ENCODE measurements at regions not wholly inside any gene's neighbourhood (a gene's known extent, or its start where the extent isn't known, plus 50 kb on each side); places are given as distances from the start of the nearest gene placed in this dataset.

DNA sequence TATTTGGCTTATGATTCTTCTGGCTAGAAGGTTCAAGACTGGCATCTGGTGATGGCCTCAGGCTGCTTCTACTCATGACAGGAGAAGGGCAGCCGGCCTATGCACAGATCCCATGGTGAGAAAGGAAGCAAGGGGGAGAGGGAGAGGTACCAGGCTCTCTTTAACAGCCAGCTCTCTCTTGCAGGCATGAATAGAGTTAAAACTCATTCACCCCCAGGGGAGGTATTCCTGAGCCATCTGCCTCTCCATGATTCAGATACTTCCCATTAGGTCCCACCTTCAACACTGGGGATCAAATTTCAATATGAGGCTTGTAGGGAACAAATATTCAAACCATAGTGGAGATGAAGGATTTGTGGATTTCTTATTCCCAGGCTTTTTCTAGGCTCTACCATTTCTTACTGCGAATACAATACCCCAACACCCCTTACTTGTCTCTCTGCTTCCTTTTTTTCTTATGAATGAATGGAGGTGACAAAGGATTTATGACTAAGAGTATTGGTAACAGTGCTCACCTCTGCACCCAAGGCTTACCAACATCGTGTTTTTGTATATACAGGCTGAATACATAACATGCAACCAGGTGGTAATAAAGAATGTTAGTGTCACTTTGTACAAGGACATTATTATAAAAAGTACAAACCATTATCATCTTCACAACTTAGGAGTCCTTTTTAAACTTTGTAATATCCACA is 454.6 kb upstream of the TRIB2 start:
- TF ChIP-seq, protein P1, sequence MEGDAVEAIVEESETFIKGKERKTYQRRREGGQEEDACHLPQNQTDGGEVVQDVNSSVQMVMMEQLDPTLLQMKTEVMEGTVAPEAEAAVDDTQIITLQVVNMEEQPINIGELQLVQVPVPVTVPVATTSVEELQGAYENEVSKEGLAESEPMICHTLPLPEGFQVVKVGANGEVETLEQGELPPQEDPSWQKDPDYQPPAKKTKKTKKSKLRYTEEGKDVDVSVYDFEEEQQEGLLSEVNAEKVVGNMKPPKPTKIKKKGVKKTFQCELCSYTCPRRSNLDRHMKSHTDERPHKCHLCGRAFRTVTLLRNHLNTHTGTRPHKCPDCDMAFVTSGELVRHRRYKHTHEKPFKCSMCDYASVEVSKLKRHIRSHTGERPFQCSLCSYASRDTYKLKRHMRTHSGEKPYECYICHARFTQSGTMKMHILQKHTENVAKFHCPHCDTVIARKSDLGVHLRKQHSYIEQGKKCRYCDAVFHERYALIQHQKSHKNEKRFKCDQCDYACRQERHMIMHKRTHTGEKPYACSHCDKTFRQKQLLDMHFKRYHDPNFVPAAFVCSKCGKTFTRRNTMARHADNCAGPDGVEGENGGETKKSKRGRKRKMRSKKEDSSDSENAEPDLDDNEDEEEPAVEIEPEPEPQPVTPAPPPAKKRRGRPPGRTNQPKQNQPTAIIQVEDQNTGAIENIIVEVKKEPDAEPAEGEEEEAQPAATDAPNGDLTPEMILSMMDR (IDR thresholded peaks at IDR 0.05) = no peak
- TF ChIP-seq POLR2A (IDR thresholded peaks at IDR 0.05) (no peak), EP300 (IDR thresholded peaks at IDR 0.05) (no peak), POLR2AphosphoS5 (IDR thresholded peaks at IDR 0.05) (no peak)
- Histone ChIP-seq H3K36me3 (no peaks in the 10 kb centered on the region), H3K4me3 (no peak overlapping the region), H3K27me3 (no peaks in the 10 kb centered on the region), H3K4me1 (peaks cover 27% of the 10 kb centered on the region), H3K9me3 (no peaks in the 10 kb centered on the region), H3K27ac (no peak overlapping the region)
- no peak for DNase-seq (ENCODE audit: low spot score in 2 of 2)
- WGBS = 78% methylated on average over 3 of the region's 3 CpGs

DNA sequence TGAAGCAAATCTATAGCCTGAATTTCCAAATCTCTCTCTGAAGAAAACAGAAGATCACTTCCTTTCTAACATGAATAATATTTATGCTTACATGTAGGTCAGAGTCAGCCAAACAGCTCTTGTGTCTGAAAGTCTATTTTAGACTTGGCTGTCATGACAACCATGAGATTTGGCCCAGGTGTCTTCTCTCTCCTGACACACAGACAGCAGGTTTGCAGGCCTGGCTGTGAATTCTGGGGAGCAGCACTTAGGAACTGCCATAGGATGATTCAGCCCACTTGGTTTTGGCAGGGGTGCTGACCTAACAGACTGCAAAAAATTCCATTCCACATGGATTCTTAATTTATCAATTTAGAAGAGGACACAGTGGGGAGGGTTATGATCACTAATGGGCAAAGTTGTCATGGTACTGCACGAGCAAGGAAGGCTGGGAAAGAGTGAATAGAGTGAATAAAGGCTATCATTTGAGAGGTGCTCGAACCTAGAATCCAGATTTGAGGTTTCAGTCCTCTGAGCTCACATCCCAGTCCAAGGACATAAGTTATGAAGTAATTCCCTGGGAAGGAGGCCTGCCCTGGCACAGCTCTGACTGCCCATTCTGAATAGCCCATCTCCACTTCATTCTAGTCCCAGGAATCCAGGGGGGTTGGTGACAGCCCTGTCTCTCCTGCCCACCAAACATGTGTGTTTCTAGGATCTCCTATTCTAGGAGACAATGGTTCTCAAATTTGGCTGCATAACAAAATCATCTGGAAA is 453.9 kb upstream of the TRIB2 start:
- TF ChIP-seq POLR2A (IDR thresholded peaks at IDR 0.05) (no peak), EP300 (IDR thresholded peaks at IDR 0.05) (no peak), POLR2AphosphoS5 (IDR thresholded peaks at IDR 0.05) (no peak)
- TF ChIP-seq, protein P1 (IDR thresholded peaks at IDR 0.05) = no peak
- no peaks in the 10 kb centered on the region for H3K27me3 ChIP-seq
- no peak for DNase-seq (ENCODE audit: low spot score in 2 of 2)
- H3K9me3 ChIP-seq = no peaks in the 10 kb centered on the region
- WGBS = 35% methylated on average over 2 of the region's 2 CpGs
- no peak overlapping the region for H3K27ac ChIP-seq
- no peak overlapping the region for H3K4me3 ChIP-seq
- H3K36me3 ChIP-seq = no peaks in the 10 kb centered on the region
- peaks cover 21% of the 10 kb centered on the region for H3K4me1 ChIP-seq

DNA sequence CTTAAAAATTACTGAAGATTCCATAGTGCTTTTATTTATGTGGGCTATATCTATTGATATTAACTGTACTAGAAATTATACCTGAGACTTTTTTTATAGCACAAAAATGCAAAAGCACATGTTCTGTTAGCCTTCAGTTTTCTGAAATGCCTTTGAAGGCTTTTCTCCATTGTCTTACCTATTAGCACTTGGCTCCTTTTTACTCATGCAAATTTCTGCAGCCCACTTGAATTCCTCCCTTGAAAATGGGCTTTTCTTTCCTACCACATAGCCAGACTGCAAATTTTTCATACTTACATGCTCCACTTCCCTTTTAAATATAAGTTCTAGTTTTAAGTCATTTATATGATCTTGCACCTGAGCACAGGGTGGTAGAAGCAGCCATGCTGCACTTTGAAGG is 453.0 kb upstream of the TRIB2 start:
- TF ChIP-seq EP300 (IDR thresholded peaks at IDR 0.05) (no peak), POLR2AphosphoS5 (IDR thresholded peaks at IDR 0.05) (no peak), POLR2A (IDR thresholded peaks at IDR 0.05) (no peak)
- TF ChIP-seq, protein P1 (IDR thresholded peaks at IDR 0.05) = no peak
- H3K27ac ChIP-seq = no peak overlapping the region
- no peaks in the 10 kb centered on the region for H3K9me3 ChIP-seq
- no peaks in the 10 kb centered on the region for H3K27me3 ChIP-seq
- H3K4me1 ChIP-seq = peaks cover 21% of the 10 kb centered on the region
- no peak for DNase-seq (ENCODE audit: low spot score in 2 of 2)
- no peaks in the 10 kb centered on the region for H3K36me3 ChIP-seq
- H3K4me3 ChIP-seq = no peak overlapping the region

DNA sequence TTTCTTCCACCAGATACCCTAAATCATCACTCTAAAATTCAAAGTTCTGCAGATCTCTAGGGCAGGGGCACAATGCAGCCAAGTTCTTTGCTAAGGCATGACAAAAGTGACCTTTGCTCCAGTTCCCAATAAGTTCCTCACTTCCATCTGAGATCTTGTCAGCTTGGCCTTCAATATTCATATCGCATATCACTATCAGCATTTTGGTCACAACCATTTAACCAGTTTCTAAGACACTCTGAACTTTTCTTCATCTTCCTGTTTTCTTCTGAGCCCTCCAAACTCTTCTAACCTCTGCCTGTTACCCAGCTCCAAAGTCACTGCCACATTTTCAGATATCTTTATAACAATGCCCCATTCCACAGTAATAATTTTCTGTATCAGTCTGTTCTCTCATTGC is 452.6 kb upstream of the TRIB2 start:
- WGBS = 61% methylated on average over 1 of the region's 1 CpG
- TF ChIP-seq POLR2A (IDR thresholded peaks at IDR 0.05) (no peak), EP300 (IDR thresholded peaks at IDR 0.05) (no peak), POLR2AphosphoS5 (IDR thresholded peaks at IDR 0.05) (no peak)
- TF ChIP-seq, protein P1 (IDR thresholded peaks at IDR 0.05) = no peak
- H3K4me3 ChIP-seq = no peak overlapping the region
- H3K27ac ChIP-seq = no peak overlapping the region
- peaks cover 21% of the 10 kb centered on the region for H3K4me1 ChIP-seq
- no peaks in the 10 kb centered on the region for H3K27me3 ChIP-seq
- DNase-seq (ENCODE audit: low spot score in 2 of 2) = no peak
- no peaks in the 10 kb centered on the region for H3K36me3 ChIP-seq
- no peaks in the 10 kb centered on the region for H3K9me3 ChIP-seq

DNA sequence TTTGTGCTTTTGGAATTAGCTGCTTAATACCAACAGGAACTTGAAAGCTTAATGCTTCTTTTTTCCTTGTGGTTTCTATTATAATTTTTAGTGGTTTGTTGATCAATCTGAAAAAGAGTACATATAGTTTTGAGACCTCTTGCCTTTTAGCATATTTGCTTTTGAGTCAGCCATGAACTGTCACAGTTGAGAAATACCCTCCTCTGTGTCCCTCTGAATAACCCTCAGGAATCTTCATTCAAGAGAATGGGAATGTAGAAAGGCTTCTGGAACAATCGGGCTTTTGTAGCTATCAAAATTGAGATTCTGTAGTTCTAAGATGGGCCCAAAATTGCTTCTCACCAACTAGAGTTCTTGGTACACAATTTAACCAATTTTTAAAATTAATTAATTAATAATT is 451.1 kb upstream of the TRIB2 start:
- DNase-seq (ENCODE audit: low spot score in 2 of 2) = no peak
- Histone ChIP-seq H3K36me3 (no peaks in the 10 kb centered on the region), H3K4me3 (no peak overlapping the region), H3K27me3 (no peaks in the 10 kb centered on the region), H3K27ac (no peak overlapping the region), H3K9me3 (no peaks in the 10 kb centered on the region), H3K4me1 (peaks cover 21% of the 10 kb centered on the region)
- 88% methylated on average over 1 of the region's 1 CpG for WGBS
- TF ChIP-seq POLR2A (IDR thresholded peaks at IDR 0.05) (no peak), POLR2AphosphoS5 (IDR thresholded peaks at IDR 0.05) (no peak)
- TF ChIP-seq, protein P1 (IDR thresholded peaks at IDR 0.05) = no peak

All from suprapubic skin (tissue), 4 donors.